Hepatocyte (in vitro differentiated cells): ENCODE measurements at regions not wholly inside any gene's neighbourhood (a gene's known extent, or its start where the extent isn't known, plus 50 kb on each side); places are given as distances from the start of the nearest gene placed in this dataset.

ENCODE experiments used
- DNase-seq: peaks from one replicate; pipeline ENCODE4 v3.0.0-alpha.2; 2016; ENCODE audit warnings: low spot score
- H2AFZ ChIP-seq: fragments of 200-600 bp; sonication (generic); 2 replicates; pipeline ENCODE4 v1.6.0; 2016; ENCODE audit warnings: antibody characterized with exemption, mild to moderate bottlenecking
- H3K27ac ChIP-seq: fragments of 200-600 bp; sonication (generic); 2 replicates; pipeline ENCODE4 v1.5.1; 2016; ENCODE audit warnings: mild to moderate bottlenecking
- H3K27me3 ChIP-seq: fragments of 200-600 bp; sonication (generic); 2 replicates; pipeline ENCODE4 v1.6.1; 2016
- H3K36me3 ChIP-seq: fragments of 200-600 bp; sonication (generic); replicated peaks from 2 replicates; pipeline ENCODE4 v1.5.1; 2016; ENCODE audit warnings: low read depth; ENCODE audit not compliant: insufficient read depth
- H3K4me1 ChIP-seq: fragments of 200-600 bp; sonication (generic); 2 replicates; pipeline ENCODE4 v1.5.1; 2016; ENCODE audit warnings: mild to moderate bottlenecking, moderate library complexity; ENCODE audit not compliant: insufficient read depth
- H3K4me2 ChIP-seq: fragments of 200-600 bp; sonication (generic); 2 replicates; pipeline ENCODE4 v1.6.0; 2016
- H3K4me3 ChIP-seq: fragments of 200-600 bp; sonication (generic); 2 replicates; pipeline ENCODE4 v1.5.1; 2016; ENCODE audit warnings: mild to moderate bottlenecking
- H3K79me2 ChIP-seq: fragments of 200-600 bp; sonication (generic); 2 replicates; pipeline ENCODE4 v1.6.0; 2017; ENCODE audit warnings: mild to moderate bottlenecking
- H3K9me2 ChIP-seq: fragments of 200-600 bp; sonication (generic); replicated peaks from 2 replicates; pipeline ENCODE4 v1.6.0; 2017; ENCODE audit warnings: mild to moderate bottlenecking; ENCODE audit not compliant: insufficient read depth
- H3K9me3 ChIP-seq: fragments of 200-600 bp; sonication (generic); 2 replicates; pipeline ENCODE4 v1.5.1; 2016; ENCODE audit warnings: low read depth, mild to moderate bottlenecking
- H4K20me1 ChIP-seq: fragments of 200-600 bp; sonication (generic); 2 replicates; pipeline ENCODE4 v1.6.0; 2016; ENCODE audit warnings: mild to moderate bottlenecking; ENCODE audit not compliant: insufficient read depth, poor library complexity, severe bottlenecking
- CTCF ChIP-seq: fragments of 200-600 bp; sonication (generic); IDR thresholded peaks from 2 replicates; pipeline ENCODE4 v1.5.1; 2016; ENCODE audit warnings: antibody characterized with exemption, mild to moderate bottlenecking; ENCODE audit not compliant: poor library complexity
- EZH2 ChIP-seq: fragments of 200-600 bp; sonication (generic); IDR thresholded peaks from 2 replicates; pipeline ENCODE4 v1.6.1; 2016; ENCODE audit warnings: antibody characterized with exemption, mild to moderate bottlenecking, borderline replicate concordance
- EZH2phosphoT487 ChIP-seq: fragments of 200-600 bp; sonication (generic); IDR thresholded peaks from one replicate; pipeline ENCODE4 v1.6.1; 2018; ENCODE audit warnings: antibody characterized with exemption, mild to moderate bottlenecking, low read depth, moderate library complexity; ENCODE audit not compliant: unreplicated experiment, severe bottlenecking
- WGBS: methylation state at CpG from one replicate; pipeline ENCODE4 v1.1.6; 2016; ENCODE audit warnings: low lambda C conversion rate; ENCODE audit errors: missing lambda C conversion rate; 5-methylcytosine and 5-hydroxymethylcytosine counted together

GRCh38 chr1:36624466-36624865 lies 141.8 kb upstream of the CSF3R start:
- no peaks in the 10 kb centered on the region for H3K36me3 ChIP-seq

DNA sequence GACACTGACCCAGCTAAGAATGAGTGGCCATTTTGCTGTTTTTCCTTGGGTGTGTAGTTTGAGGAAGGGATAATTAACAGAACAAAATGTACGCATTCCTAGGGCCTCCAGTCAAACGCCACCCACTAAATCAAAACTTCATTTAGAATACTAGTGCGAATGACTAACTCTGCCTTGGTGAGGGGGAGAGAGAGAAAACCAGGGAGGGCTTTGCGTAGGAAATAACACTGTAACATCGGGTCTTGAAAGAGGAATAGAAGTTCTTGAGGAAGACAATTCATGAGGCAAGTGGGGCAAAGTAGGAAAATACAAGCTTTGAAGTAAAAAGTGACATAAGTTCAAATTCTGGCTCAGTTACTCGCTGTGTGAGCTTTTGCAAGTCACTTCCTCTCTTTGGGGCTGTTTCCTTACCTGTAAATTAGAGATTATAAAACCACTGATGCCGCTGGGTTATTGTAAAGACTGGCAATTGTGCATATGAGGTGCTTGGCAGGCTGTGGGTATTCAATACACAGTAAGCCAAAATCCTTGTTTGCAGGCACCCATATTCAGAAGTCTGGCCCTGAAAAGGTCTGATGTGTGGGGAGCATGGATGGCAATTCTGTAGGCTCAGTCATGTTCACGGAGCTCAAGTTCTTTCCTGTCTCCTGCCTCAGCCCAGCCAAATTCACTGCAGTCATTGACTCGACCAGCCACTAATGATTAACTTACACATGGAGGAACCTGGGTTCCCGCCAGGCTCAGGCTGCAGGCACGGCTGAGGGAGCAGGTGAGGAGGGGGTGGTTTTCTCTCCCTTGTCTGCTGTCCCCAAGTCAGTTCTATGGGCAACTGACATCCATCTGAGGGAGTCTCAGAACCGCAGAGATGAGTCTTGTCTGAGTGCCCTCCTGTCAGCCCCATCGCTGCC lies 140.3 kb upstream of the CSF3R start:
- Histone ChIP-seq H3K4me2 (no peak overlapping the region), H3K27ac (no peak overlapping the region), H3K9me2 (no peaks in the 10 kb centered on the region), H3K4me1 (no peaks in the 10 kb centered on the region), H3K9me3 (no peaks in the 10 kb centered on the region), H3K4me3 (no peak overlapping the region), H3K36me3 (no peaks in the 10 kb centered on the region), H4K20me1 (no peaks in the 10 kb centered on the region), H2AFZ (no peak overlapping the region), H3K27me3 (peaks cover 6% of the 10 kb centered on the region), H3K79me2 (no peaks in the 10 kb centered on the region)
- WGBS = 78% methylated on average over 13 of the region's 13 CpGs
- no peak for TF ChIP-seq EZH2
- TF ChIP-seq CTCF = no peak
- no peak for TF ChIP-seq EZH2phosphoT487
- peak; percentile 44 for DNase-seq

More at GRCh38 chr1:36624466-36624865, 141.8 kb upstream of the CSF3R start:
- Histone ChIP-seq H3K27me3 (peaks cover 6% of the 10 kb centered on the region), H4K20me1 (no peaks in the 10 kb centered on the region), H2AFZ (no peak overlapping the region), H3K9me3 (no peaks in the 10 kb centered on the region), H3K27ac (no peak overlapping the region), H3K4me1 (no peaks in the 10 kb centered on the region), H3K4me2 (no peak overlapping the region), H3K79me2 (no peaks in the 10 kb centered on the region), H3K9me2 (no peaks in the 10 kb centered on the region), H3K4me3 (no peak overlapping the region)
- no peak for DNase-seq
- 67% methylated on average over 2 of the region's 2 CpGs for WGBS
- no peak for TF ChIP-seq CTCF
- TF ChIP-seq EZH2 = no peak
- TF ChIP-seq EZH2phosphoT487 = no peak

- Histone ChIP-seq H3K4me1 (no peaks in the 10 kb centered on the region), H3K79me2 (no peaks in the 10 kb centered on the region), H3K4me3 (no peak overlapping the region), H3K27me3 (peaks cover 6% of the 10 kb centered on the region), H3K27ac (no peak overlapping the region), H3K9me2 (no peaks in the 10 kb centered on the region), H2AFZ (no peak overlapping the region), H4K20me1 (no peaks in the 10 kb centered on the region), H3K4me2 (no peak overlapping the region), H3K9me3 (no peaks in the 10 kb centered on the region), H3K36me3 (no peaks in the 10 kb centered on the region)
- 94% methylated on average over 2 of the region's 2 CpGs for WGBS
- no peak for TF ChIP-seq EZH2phosphoT487
- no peak for TF ChIP-seq EZH2
- TF ChIP-seq CTCF = no peak
- DNase-seq = no peak
Observed at GRCh38 chr1:36621531-36621930, 138.8 kb upstream of the CSF3R start.
